Coronary artery (tissue), 2 donors: ENCODE measurements at regions not wholly inside any gene's neighbourhood (a gene's known extent, or its start where the extent isn't known, plus 50 kb on each side); places are given as distances from the start of the nearest gene placed in this dataset.

Source experiments
- DNase-seq: peaks from one replicate; pipeline ENCODE4 v3.0.0-alpha.2; 2017; ENCODE audit warnings: low spot score
- H3K27ac ChIP-seq, 2 donors: fragments of 200-600 bp; sonication (generic); one replicate each; pipeline ENCODE4 v1.5.1; 2016 to 2019
- H3K4me3 ChIP-seq: fragments of 200-600 bp; sonication (generic); 2 replicates; pipeline ENCODE4 v1.5.1; 2016; ENCODE audit warnings: mild to moderate bottlenecking, moderate library complexity
- TF ChIP-seq, protein P1 (sequence below): fragments of 200-600 bp; sonication (generic); IDR thresholded peaks from one replicate; pipeline ENCODE4 v1.5.1; 2019; ENCODE audit warnings: antibody characterized with exemption

DNA sequence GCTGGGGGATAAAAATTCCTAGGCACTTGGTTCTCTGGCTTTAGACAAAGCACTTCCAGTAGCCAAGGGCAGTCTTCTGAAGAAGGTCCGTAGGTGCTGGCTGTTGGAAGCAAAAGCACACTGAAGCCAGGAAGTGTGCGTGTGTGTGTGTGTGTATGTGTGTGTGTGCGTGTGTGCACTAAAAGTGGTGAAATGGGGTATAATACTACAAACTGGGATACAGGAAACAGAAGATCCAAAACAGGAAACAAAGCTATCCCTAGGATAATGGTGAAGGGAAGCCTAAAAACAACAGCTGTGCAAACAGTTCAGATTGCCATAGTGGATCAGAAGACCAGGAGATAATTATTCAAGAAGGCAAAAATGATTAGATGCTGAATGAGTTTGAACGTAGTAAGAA is 103.4 kb downstream of the IL20RB start:
- H3K27ac ChIP-seq = no peak overlapping the region
- H3K4me3 ChIP-seq = no peak overlapping the region
- DNase-seq = no peak
- TF ChIP-seq, protein P1, sequence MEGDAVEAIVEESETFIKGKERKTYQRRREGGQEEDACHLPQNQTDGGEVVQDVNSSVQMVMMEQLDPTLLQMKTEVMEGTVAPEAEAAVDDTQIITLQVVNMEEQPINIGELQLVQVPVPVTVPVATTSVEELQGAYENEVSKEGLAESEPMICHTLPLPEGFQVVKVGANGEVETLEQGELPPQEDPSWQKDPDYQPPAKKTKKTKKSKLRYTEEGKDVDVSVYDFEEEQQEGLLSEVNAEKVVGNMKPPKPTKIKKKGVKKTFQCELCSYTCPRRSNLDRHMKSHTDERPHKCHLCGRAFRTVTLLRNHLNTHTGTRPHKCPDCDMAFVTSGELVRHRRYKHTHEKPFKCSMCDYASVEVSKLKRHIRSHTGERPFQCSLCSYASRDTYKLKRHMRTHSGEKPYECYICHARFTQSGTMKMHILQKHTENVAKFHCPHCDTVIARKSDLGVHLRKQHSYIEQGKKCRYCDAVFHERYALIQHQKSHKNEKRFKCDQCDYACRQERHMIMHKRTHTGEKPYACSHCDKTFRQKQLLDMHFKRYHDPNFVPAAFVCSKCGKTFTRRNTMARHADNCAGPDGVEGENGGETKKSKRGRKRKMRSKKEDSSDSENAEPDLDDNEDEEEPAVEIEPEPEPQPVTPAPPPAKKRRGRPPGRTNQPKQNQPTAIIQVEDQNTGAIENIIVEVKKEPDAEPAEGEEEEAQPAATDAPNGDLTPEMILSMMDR = no peak

DNA sequence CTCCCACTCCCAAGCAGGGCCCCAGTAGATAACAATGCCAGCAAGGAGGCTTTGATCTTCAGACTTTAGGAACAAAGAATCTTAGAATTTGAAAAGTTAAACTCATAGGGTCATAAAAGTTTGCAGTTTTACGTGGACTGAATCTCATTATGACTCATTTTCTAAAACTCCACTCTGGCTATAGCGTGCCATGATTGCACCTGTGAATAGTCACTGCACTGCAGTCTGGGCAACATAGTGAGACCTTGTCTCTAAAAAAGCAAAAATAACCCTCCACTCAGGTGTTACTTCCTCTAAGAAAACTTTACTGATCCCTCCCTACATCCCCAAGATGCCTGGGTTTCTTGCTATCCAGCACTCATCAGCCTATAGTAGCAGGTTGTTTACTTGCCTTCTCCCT is 104.5 kb downstream of the IL20RB start:
- no peak for DNase-seq
- Histone ChIP-seq H3K4me3 (no peak overlapping the region), H3K27ac (no peak overlapping the region)
- TF ChIP-seq, protein P1 = no peak

DNA sequence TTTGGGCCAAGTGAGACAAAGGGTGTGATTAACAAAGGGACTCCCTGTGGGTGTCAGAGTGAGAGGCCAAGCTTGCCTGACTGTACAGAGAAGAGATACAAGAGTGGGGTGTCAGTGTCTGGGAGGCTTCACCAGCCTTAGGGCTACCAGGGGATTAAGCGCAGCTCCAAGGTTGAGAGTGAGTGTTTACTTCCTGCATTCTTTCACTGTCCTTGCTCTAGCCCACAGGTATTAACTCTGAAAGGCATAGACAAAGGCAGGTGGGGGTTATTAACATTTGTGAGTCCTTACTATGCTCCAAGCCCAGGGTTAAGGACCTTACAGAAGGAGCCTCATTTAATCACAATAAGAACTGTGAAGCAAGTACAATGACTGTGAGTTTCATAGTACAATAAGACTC is 107.6 kb downstream of the IL20RB start:
- H3K4me3 ChIP-seq = no peak overlapping the region
- no peak overlapping the region for H3K27ac ChIP-seq
- TF ChIP-seq, protein P1 = no peak
- no peak for DNase-seq

DNA sequence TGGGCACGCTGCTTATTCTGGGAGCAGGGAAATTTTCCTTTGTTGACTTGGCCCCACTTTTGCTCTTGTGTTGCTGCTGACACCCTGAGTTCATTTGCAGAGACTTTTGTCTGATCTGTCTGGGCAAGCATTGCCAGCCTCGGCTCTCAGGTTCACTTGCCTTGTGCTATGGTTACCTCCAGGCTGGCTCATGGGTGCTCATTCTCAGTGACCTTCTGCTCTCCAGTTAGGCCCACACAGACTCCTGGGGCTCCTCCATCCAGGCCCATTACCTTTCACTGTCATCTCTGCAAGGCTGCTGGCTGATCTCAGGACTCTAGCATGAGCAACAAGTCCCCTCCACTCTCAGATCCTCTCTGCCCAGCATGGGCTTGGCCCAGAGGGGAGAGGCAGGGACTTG is 108.3 kb downstream of the IL20RB start:
- TF ChIP-seq, protein P1 = no peak
- Histone ChIP-seq H3K4me3 (no peak overlapping the region), H3K27ac (no peak overlapping the region)
- no peak for DNase-seq

DNA sequence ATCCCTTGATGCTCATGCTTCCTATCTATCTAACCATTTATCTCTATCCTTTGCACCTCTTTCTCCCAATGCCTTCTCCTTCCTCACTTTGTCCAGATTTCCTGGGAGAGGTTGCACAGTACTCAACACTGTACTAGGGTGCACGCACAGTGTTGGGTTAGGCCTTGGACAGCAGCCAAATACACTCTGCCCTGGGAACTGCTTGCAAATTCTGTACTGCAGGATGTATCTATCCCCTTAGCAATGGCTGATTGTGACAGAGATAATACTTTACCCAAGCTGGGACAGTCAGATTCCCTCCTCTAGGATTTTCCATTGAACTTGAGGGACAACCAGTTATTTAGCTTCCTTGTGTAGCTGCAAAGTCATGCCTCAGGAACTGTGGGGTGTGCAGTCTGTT is 113.3 kb downstream of the IL20RB start:
- H3K4me3 ChIP-seq = no peak overlapping the region
- DNase-seq = no peak
- TF ChIP-seq, protein P1 = no peak
- H3K27ac ChIP-seq = no peak overlapping the region

DNA sequence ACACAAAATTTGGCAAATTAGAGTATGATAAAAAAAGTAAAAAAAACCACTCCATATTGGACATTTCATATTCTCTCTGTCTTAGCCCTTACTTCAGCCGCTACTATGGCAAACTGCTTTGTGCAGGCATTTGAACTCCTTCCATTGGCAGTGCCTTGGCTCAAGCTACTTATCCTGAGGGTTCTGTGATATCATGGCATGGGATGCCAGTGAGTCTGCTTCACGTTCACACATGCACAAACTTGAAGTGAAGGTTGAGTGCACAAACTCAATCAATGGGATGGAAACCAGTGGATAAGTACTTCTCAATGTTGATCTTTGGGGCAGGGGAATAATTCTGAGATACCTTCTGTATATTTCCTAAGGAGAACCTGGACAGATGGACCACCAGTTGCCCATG is 117.2 kb downstream of the IL20RB start:
- no peak for DNase-seq
- Histone ChIP-seq H3K4me3 (no peak overlapping the region), H3K27ac (no peak overlapping the region)
- TF ChIP-seq, protein P1 = no peak

DNA sequence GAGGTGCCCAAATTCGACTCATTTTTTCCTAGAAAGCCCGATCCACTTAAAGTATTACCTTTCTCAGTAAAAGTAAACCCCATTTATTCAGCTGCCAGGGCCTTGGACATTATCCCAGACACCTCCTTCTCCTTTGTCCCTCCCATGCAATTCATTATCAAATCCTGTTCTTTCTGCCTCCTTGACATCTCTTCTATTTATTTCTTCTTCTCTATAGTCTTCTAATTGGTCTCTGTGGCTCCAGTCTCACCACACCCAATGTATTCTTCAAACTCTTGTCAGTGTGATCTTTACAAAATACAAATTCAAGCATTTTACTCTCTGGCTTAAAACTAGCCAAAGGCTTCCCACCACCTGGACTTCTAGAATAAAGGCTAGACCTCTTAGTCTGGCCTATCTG is 120.3 kb downstream of the IL20RB start:
- H3K4me3 ChIP-seq = no peak overlapping the region
- no peak for DNase-seq
- TF ChIP-seq, protein P1 = no peak
- no peak overlapping the region for H3K27ac ChIP-seq
